IMR-90 (cell line): ENCODE measurements at regions not wholly inside any gene's neighbourhood (a gene's known extent, or its start where the extent isn't known, plus 50 kb on each side); places are given as distances from the start of the nearest gene placed in this dataset.
"Not testable (repeated sequence)": the region's sequence is repeated elsewhere in the genome, so short reads cannot be mapped to it uniquely, and the experiment has no call there.

Experiments used
- ATAC-seq: fragments of 200-7000 bp; cut with Tn5 transposase; 2 replicates; pipeline ENCODE4 v1.9.1; 2020; ENCODE audit warnings: low read depth, mild to moderate bottlenecking, moderate library complexity
- BruUV-seq: library from RNA; stranded (reverse); fragments of 400-500 nt; replicated peaks from 2 replicates; lab custom pipeline; 2021; lab: Mats Ljungman, UMichigan
- CTCF ChIA-PET: fragments of 300-600 bp; formaldehyde crosslinking; extraction: SDS; loops from one replicate; lab custom pipeline; 2021; ENCODE audit warnings: antibody characterized with exemption; lab: Yijun Ruan, JAX
- POLR2A ChIA-PET: fragments of 300-600 bp; sonication (Branson Sonifier 250); formaldehyde crosslinking; loops from one replicate; lab custom pipeline; 2022; ENCODE audit warnings: antibody characterized with exemption; ENCODE audit not compliant: unreplicated experiment; lab: Charles Lee
- DNase-seq: peaks from one replicate; pipeline ENCODE4 v3.0.0; 2013
- H2AFZ ChIP-seq: replicated peaks from 2 replicates; pipeline ENCODE3; 2013; ENCODE audit warnings: low read length, mild to moderate bottlenecking; ENCODE audit not compliant: poor library complexity
- H2AK5ac ChIP-seq: 2 replicates; pipeline ENCODE4 v1.6.1; 2013; ENCODE audit warnings: low read depth, low read length, inconsistent platforms
- H2AK9ac ChIP-seq: replicated peaks from 2 replicates; pipeline ENCODE3; 2013; ENCODE audit warnings: mild to moderate bottlenecking, low read depth, low read length, moderate library complexity; ENCODE audit not compliant: poor library complexity
- H2BK120ac ChIP-seq: 2 replicates; pipeline ENCODE4 v1.6.1; 2013; ENCODE audit warnings: low read depth, low read length, inconsistent platforms
- H2BK15ac ChIP-seq: 3 replicates; pipeline ENCODE4 v1.6.1; 2013; ENCODE audit warnings: low read depth, low read length, inconsistent platforms
- H2BK20ac ChIP-seq: 2 replicates; pipeline ENCODE4 v1.6.1; 2013; ENCODE audit warnings: low read depth, mild to moderate bottlenecking, inconsistent platforms, low read length, moderate library complexity
- H2BK5ac ChIP-seq: 2 replicates; pipeline ENCODE4 v1.6.1; 2013; ENCODE audit warnings: mild to moderate bottlenecking, low read depth, low read length, inconsistent platforms; ENCODE audit not compliant: poor library complexity, severe bottlenecking
- H3K14ac ChIP-seq: replicated peaks from 2 replicates; pipeline ENCODE4 v1.6.1; 2013; ENCODE audit warnings: low read depth, low read length, inconsistent platforms
- H3K18ac ChIP-seq: 2 replicates; pipeline ENCODE4 v1.6.1; 2013; ENCODE audit warnings: low read depth, low read length, control low read depth
- H3K23ac ChIP-seq: 2 replicates; pipeline ENCODE4 v1.6.1; 2013; ENCODE audit warnings: low read depth, low read length, inconsistent platforms
- H3K27ac ChIP-seq: 2 replicates; pipeline ENCODE4 v1.5.1; 2013; ENCODE audit warnings: mild to moderate bottlenecking, control low read depth, low read length; ENCODE audit not compliant: insufficient read depth
- H3K27me3 ChIP-seq: 2 replicates; pipeline ENCODE4 v1.6.1; 2013; ENCODE audit warnings: low read length; ENCODE audit not compliant: control insufficient read depth, insufficient read depth
- H3K36me3 ChIP-seq: 2 replicates; pipeline ENCODE4 v1.6.1; 2013; ENCODE audit warnings: low read length, mixed read lengths; ENCODE audit not compliant: control insufficient read depth, insufficient read depth
- H3K4ac ChIP-seq: 2 replicates; pipeline ENCODE4 v1.6.1; 2013; ENCODE audit warnings: low read depth, low read length, inconsistent platforms
- H3K4me1 ChIP-seq: 2 replicates; pipeline ENCODE4 v1.6.1; 2013; ENCODE audit warnings: low read length, mixed read lengths; ENCODE audit not compliant: control insufficient read depth, insufficient read depth
- H3K4me2 ChIP-seq: 2 replicates; pipeline ENCODE4 v1.6.1; 2013; ENCODE audit warnings: low read depth, mild to moderate bottlenecking, control low read depth, low read length, moderate library complexity
- H3K4me3 ChIP-seq: 2 replicates; pipeline ENCODE4 v1.5.1; 2013; ENCODE audit warnings: low read depth, mild to moderate bottlenecking, control low read depth, low read length, moderate library complexity; ENCODE audit not compliant: insufficient read depth
- H3K56ac ChIP-seq: 2 replicates; pipeline ENCODE4 v1.6.1; 2013; ENCODE audit warnings: low read length, inconsistent platforms; ENCODE audit not compliant: insufficient read depth; ENCODE audit errors: extremely low read depth
- H3K79me1 ChIP-seq, 2 experiments: 2 replicates each; pipeline ENCODE4 v1.6.1; 2013; ENCODE audit warnings: low read length in 2 of 2, inconsistent platforms in 1 of 2, low read depth in 1 of 2
- H3K9ac ChIP-seq: 2 replicates; pipeline ENCODE4 v1.6.1; 2013; ENCODE audit warnings: low read depth, low read length, control low read depth
- H3K9me1 ChIP-seq: 2 replicates; pipeline ENCODE4 v1.6.1; 2013; ENCODE audit warnings: low read length, inconsistent platforms; ENCODE audit not compliant: insufficient read depth
- H3K9me3 ChIP-seq: 2 replicates; pipeline ENCODE4 v1.6.1; 2013; ENCODE audit warnings: low read length; ENCODE audit not compliant: control insufficient read depth, insufficient read depth
- H4K20me1 ChIP-seq: 2 replicates; pipeline ENCODE4 v1.6.1; 2013; ENCODE audit warnings: low read length, inconsistent platforms; ENCODE audit not compliant: insufficient read depth
- H4K5ac ChIP-seq: 2 replicates; pipeline ENCODE4 v1.6.1; 2013; ENCODE audit warnings: mild to moderate bottlenecking, low read depth, low read length, control low read depth
- H4K8ac ChIP-seq, 2 experiments: 2 replicates each; pipeline ENCODE4 v1.6.1; 2013; ENCODE audit warnings: low read depth in 2 of 2, low read length in 2 of 2, control low read depth in 1 of 2, inconsistent platforms in 1 of 2
- H4K91ac ChIP-seq: 2 replicates; pipeline ENCODE4 v1.6.1; 2013; ENCODE audit warnings: low read depth, low read length, inconsistent platforms; ENCODE audit not compliant: insufficient read depth
- RAD21 ChIP-seq: IDR thresholded peaks from 2 replicates; pipeline ENCODE4 v1.6.1; 2012; ENCODE audit warnings: low read length, improper control_type of control experiment
- SMC3 ChIP-seq: fragments of 150-350 bp; IDR thresholded peaks from 2 replicates; pipeline ENCODE4 v1.6.1; 2016; ENCODE audit warnings: low read depth, mild to moderate bottlenecking, antibody characterized with exemption, low read length, moderate library complexity
- WGBS, 2 experiments: methylation state at CpG; one replicate each; pipeline versions ENCODE4 v1.1.5 to v1.1.7; 2013; ENCODE audit warnings: missing lambda C conversion rate in 2 of 2; ENCODE audit not compliant: insufficient read length in 1 of 2; ENCODE audit errors: extremely low coverage in 2 of 2; 5-methylcytosine and 5-hydroxymethylcytosine counted together
- dilution Hi-C: fragments of 300-500 bp; cut with HindIII; formaldehyde crosslinking; loops from one replicate; pipeline ENCODE4 v1.14.3; 2018; ENCODE audit warnings: low sequenced_read_pairs; ENCODE audit not compliant: unreplicated experiment
- in situ Hi-C: fragments of 300-500 bp; cut with MboI; formaldehyde crosslinking; loops from 3 replicates; pipeline ENCODE4 v1.14.3; 2019; ENCODE audit warnings: low sequenced_read_pairs, inconsistent platforms, mixed read lengths
- intact Hi-C: fragments of 100-400 bp; cut with micrococcal nuclease; formaldehyde crosslinking; loops from 2 replicates; pipeline ENCODE4 v1.10.0; 2022
- TF ChIP-seq, protein P1 (sequence below): conservative IDR thresholded peaks from 2 replicates; pipeline ENCODE4 v1.5.1; 2012; ENCODE audit warnings: mild to moderate bottlenecking, low read depth, low read length, improper control_type of control experiment

DNA sequence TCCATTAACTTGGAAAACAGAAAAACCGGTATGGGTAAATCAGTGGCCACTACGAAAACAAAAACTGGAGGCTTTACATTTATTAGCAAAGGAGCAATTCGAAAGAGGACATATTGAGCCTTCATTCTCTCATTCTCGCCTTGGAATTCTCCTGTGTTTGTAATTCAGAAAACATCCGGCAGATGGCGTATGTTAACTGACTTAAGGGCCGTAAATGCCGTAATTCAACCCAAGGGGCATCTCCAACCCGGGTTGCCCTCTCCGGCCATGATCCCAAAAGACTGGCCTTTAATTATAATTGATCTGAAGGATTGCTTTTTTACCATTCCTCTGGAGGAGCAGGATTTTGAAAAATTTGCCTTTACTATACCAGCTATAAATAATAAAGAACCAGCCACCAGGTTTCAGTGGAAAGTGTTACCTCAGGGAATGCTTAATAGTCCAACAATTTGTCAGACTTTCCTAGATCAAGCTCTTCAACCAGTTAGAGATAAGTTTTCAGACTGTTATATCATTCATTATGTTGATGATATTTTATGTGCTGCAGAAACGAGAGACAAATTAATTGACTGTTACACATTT lies 160.9 kb downstream of the GPX5 start:
- H2AFZ ChIP-seq, H3K27me3 ChIP-seq, H3K14ac ChIP-seq, H3K18ac ChIP-seq, BruUV-seq, H4K5ac ChIP-seq, H2BK15ac ChIP-seq, H3K4me3 ChIP-seq, H3K9ac ChIP-seq, H3K27ac ChIP-seq, H4K8ac ChIP-seq, H3K9me1 ChIP-seq, H4K20me1 ChIP-seq, H2AK5ac ChIP-seq, H3K4me2 ChIP-seq, H3K36me3 ChIP-seq, H2AK9ac ChIP-seq, H3K79me1 ChIP-seq, H3K23ac ChIP-seq, H3K4me1 ChIP-seq, CTCF ChIA-PET, H3K56ac ChIP-seq, H2BK20ac ChIP-seq, POLR2A ChIA-PET, H3K9me3 ChIP-seq, H2BK5ac ChIP-seq, H3K4ac ChIP-seq, H4K91ac ChIP-seq, ATAC-seq, dilution Hi-C loops, H2BK120ac ChIP-seq: not testable (repeated sequence)
- intact Hi-C loops: loop anchor here (1.0 to 2.0 kb wide), 3 partner anchors 152 to 903 kb away; no protein-coding TSS in a partner anchor
- 0% methylated on average over 1 of the region's 11 CpGs; no CpG with 5 or more reads in 1 of the 2 experiments for WGBS, 2 experiments
- in situ Hi-C loops: loop anchor here (5.0 to 10.0 kb wide), 2 partner anchors 326 to 908 kb away; no protein-coding TSS in a partner anchor
- peak; percentile 65 for DNase-seq
- TF ChIP-seq RAD21 (peak; percentile 70), SMC3 (peak; percentile 59)
- TF ChIP-seq, protein P1, sequence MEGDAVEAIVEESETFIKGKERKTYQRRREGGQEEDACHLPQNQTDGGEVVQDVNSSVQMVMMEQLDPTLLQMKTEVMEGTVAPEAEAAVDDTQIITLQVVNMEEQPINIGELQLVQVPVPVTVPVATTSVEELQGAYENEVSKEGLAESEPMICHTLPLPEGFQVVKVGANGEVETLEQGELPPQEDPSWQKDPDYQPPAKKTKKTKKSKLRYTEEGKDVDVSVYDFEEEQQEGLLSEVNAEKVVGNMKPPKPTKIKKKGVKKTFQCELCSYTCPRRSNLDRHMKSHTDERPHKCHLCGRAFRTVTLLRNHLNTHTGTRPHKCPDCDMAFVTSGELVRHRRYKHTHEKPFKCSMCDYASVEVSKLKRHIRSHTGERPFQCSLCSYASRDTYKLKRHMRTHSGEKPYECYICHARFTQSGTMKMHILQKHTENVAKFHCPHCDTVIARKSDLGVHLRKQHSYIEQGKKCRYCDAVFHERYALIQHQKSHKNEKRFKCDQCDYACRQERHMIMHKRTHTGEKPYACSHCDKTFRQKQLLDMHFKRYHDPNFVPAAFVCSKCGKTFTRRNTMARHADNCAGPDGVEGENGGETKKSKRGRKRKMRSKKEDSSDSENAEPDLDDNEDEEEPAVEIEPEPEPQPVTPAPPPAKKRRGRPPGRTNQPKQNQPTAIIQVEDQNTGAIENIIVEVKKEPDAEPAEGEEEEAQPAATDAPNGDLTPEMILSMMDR: peak; percentile 69

DNA sequence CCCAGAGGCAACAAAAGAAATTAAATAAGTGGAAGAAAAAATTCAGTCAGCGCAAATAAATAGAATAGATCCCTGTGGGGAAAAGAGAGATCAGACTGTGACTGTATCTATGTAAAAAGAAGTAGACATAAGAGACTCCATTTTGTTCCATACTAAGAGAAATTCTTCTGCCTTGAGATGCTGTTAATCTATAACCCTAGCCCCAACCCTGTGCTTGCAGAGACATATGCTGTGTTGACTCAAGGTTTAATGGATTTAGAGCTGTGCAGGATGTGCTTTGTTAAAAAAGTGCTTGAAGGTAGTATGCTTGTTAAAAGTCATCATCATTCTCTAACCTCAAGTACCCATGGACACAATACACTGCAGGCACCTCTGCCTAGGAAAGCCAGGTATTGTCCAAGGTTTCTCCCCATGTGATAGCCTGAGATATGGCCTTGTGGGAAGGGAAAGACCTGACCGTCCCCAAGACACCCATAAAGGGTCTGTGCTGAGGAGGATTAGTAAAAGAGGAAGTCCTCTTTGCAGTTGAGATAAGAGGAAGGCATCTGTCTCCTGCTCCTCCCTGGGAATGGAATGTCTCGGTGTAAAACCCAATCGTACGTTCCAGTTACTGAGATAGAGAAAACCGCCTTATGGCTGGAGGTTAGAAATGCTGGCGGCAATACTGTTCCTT lies 161.8 kb downstream of the GPX5 start:
- H3K4me1 ChIP-seq, H2AK5ac ChIP-seq, CTCF ChIA-PET, H3K18ac ChIP-seq, H2BK20ac ChIP-seq, BruUV-seq, H3K9me1 ChIP-seq, H3K4ac ChIP-seq, H3K9me3 ChIP-seq, H2BK120ac ChIP-seq, H2AFZ ChIP-seq, H3K4me2 ChIP-seq, H4K20me1 ChIP-seq, H3K27ac ChIP-seq, H3K36me3 ChIP-seq, DNase-seq, H3K27me3 ChIP-seq, H2AK9ac ChIP-seq, dilution Hi-C loops, H3K9ac ChIP-seq, H2BK15ac ChIP-seq, H4K91ac ChIP-seq, H4K5ac ChIP-seq, H2BK5ac ChIP-seq, H3K56ac ChIP-seq, POLR2A ChIA-PET, ATAC-seq, H3K4me3 ChIP-seq, H3K14ac ChIP-seq, H3K79me1 ChIP-seq, H4K8ac ChIP-seq, H3K23ac ChIP-seq: not testable (repeated sequence)
- WGBS, 2 experiments: no CpG with 5 or more reads among the region's 7 CpGs
- in situ Hi-C loops (loop anchor here (5.0 to 10.0 kb wide), 2 partner anchors 325 to 907 kb away; no protein-coding TSS in a partner anchor), intact Hi-C loops (loop anchor here (2.0 kb wide), 1 partner anchor 151 kb away; no protein-coding TSS in a partner anchor)
